COLO668 (cell line): ENCODE measurements at regions not wholly inside any gene's neighbourhood (a gene's known extent, or its start where the extent isn't known, plus 50 kb on each side); places are given as distances from the start of the nearest gene placed in this dataset.

Experiments used
- DNase-seq: peaks from one replicate; lab custom pipeline; 2025; ENCODE audit not compliant: unreplicated experiment; lab: John Stamatoyannopoulos, UW

DNA sequence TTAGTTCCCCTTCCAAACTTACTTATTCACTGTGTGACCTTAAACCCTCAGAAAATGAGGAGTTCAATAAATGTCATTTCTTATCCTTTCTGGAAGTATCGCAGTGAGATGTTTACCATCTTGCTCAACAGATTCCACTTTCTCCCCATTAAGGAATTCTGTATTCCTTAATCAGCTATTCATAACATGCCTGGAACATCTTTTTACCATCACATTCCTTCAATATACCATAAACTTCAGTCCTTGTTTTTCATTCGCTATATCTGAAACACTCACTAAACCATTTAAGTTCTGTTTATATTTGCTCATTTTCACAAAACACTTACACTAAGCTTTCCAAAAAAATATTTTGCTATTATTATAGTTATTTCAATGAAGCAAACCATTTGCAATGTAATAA lies 1158.6 kb downstream of the CDH12 start:
- no peak for DNase-seq

- no peak for DNase-seq
Observed at GRCh38 chr5:21693591-21693990, 1159.6 kb downstream of the CDH12 start.

GRCh38 chr5:21689587-21689986 lies 1163.6 kb downstream of the CDH12 start:
- DNase-seq: no peak

DNA sequence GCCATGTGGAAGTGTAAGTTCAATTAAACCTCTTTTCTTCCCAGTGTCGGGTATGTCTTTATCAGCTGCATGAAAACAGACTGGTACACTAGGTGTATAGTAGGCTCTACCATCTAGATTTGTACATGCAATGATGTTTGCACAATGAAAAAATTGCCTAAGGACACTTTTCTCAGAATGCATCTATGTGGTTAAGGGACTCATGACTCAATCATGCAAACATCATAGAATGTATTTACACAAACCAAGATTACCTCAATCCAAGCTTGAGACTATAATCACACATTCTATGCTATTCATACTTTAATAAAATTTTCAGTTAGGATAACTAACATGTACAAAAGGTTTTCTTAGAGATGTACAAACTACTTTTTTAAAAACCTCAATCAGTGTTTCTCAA lies 1164.5 kb downstream of the CDH12 start:
- DNase-seq: no peak

DNA sequence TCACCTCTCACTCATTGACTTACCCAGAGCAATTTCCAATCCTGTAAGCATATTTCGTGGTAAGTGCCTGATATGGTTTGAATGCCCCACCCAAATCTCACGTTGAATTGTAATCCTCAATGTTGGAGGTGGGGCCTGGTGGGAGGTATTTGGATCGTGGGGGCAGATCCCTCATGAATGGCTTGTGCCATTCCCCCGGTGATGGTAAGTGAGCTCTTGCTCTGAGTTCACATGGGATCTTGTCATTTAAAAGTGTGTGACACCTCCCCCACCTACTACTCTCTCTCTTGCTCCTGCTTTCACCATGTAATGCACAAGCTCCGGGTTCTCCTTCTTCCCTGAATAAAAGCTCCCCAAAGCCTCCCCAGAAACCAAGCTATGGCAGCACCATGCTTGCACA lies 1165.5 kb downstream of the CDH12 start:
- DNase-seq: no peak

- DNase-seq: no peak
Observed at GRCh38 chr5:21686706-21687105, 1166.4 kb downstream of the CDH12 start.

- DNase-seq: no peak
Observed at GRCh38 chr5:21685522-21685921, 1167.6 kb downstream of the CDH12 start.

- DNase-seq: no peak
Observed at GRCh38 chr5:21684992-21685391, 1168.2 kb downstream of the CDH12 start.

DNA sequence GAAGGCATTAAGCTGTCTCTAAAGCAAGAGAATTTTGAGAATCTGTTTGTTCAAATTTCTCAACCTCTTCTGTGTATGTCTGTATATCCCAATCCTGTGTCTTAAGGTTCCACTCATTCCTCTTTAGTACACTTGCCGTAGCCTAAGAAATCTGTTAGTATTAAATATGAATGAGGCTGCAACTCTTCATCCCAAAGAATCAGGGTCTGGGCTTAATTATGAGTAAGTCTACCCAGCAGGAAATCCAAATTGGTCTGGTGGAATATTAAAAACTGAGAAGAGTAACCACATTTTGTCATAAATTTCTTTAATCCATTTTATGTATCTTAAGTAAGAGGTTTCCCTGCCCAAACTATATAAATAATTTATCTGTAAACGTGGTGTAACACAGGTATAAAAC lies 1171.2 kb downstream of the CDH12 start:
- no peak for DNase-seq

- DNase-seq: no peak
Observed at GRCh38 chr5:21680641-21681040, 1172.5 kb downstream of the CDH12 start.

GRCh38 chr5:21680196-21680595 lies 1172.9 kb downstream of the CDH12 start:
- DNase-seq: no peak

- DNase-seq: no peak
Observed at GRCh38 chr5:21678526-21678925, 1174.6 kb downstream of the CDH12 start.

GRCh38 chr5:21672911-21673310 lies 1180.2 kb downstream of the CDH12 start:
- DNase-seq: no peak

DNA sequence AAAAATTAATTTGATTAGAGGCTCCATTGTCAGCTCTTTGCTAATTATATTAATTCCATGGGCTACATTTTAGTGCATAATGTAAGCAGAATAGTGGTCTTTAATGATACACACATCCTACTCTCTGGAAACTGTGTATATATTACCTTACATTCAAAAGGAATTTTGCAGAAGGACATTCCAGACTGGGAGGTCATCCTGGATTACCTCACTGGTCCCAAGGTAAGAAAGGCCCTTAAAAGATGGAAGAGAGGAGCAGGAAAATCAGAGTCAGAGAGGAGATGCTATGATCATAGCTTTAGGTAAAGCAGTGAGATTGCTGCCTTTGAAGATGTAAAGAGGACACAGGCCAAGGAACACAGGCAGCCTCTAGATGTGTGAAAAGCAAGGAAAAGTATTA lies 1180.8 kb downstream of the CDH12 start:
- no peak for DNase-seq

GRCh38 chr5:21665524-21665923 lies 1187.6 kb downstream of the CDH12 start:
- no peak for DNase-seq

DNA sequence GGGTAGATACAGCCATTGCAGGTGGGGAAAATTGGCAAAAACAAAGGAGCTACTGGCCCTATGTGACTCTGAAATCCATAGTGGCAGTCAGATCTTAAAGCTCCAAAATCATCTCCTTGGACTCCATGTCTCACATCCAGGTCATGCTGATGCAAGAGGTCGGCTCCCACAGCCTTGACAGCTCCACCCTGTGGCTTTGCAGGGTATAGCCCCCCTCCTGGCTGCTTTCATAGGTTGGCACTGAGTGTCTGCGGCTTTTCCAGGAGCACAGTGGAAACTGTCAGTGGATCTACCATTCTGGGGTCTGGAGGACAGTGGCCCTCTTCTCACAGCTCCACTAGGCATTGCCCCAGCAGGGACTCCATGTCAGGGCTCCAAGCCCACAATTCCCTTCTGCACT lies 1190.1 kb downstream of the CDH12 start:
- DNase-seq: no peak

GRCh38 chr5:21661184-21661583 lies 1192.0 kb downstream of the CDH12 start:
- no peak for DNase-seq

GRCh38 chr5:21654556-21654955 lies 1198.6 kb downstream of the CDH12 start:
- no peak for DNase-seq

GRCh38 chr5:21649969-21650368 lies 1203.2 kb downstream of the CDH12 start:
- no peak for DNase-seq

DNA sequence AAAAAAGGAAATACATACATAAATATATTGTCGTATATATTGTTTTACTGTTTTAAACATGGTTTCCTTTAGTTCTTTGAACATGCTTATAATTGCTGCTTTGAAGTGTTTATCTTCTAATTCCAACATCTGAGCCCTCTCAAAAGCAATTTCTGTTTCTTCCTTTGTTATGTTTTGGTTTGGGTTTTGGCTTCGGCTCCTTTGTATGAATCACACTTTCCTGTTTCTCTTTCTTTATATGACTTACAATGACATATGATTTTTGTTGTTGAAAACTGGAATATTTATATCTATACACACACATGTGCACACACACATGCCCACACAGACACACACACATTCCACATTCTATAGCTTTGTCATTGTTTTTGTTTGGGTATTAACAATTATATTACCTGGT lies 1206.7 kb downstream of the CDH12 start:
- no peak for DNase-seq

GRCh38 chr5:21644032-21644431 lies 1209.1 kb downstream of the CDH12 start:
- no peak for DNase-seq

GRCh38 chr5:21642312-21642711 lies 1210.8 kb downstream of the CDH12 start:
- DNase-seq: no peak

- no peak for DNase-seq
Observed at GRCh38 chr5:21623831-21624230, 1229.3 kb downstream of the CDH12 start.

- DNase-seq: no peak
Observed at GRCh38 chr5:21615195-21615765, 1237.9 kb downstream of the CDH12 start.
